ENCODE measurements at regions not wholly inside any gene's neighbourhood (a gene's known extent, or its start where the extent isn't known, plus 50 kb on each side); places are given as distances from the start of the nearest gene placed in this dataset.

- TF ChIP-seq ARNT (IDR thresholded peaks at IDR 0.05) (no peak), TARDBP (IDR thresholded peaks at IDR 0.05) (no peak), FOXA1 (IDR thresholded peaks at IDR 0.05) (no peak), FOXM1 (IDR thresholded peaks at IDR 0.05; ENCODE audit: borderline replicate concordance) (no peak)
Observed at GRCh38 chr10:113320211-113320610, 232.6 kb upstream of the HABP2 start.

Measured in HEK293T (cell line).